NCI-H2107 treated with DMSO at 0.1 percent for 48 hours (cell line): ENCODE measurements at regions not wholly inside any gene's neighbourhood (a gene's known extent, or its start where the extent isn't known, plus 50 kb on each side); places are given as distances from the start of the nearest gene placed in this dataset.
"Not testable (repeated sequence)": the region's sequence is repeated elsewhere in the genome, so short reads cannot be mapped to it uniquely, and the experiment has no call there.

Experiments
- DNase-seq: peaks from one replicate; lab custom pipeline; 2025; ENCODE audit not compliant: unreplicated experiment; lab: John Stamatoyannopoulos, UW

DNA sequence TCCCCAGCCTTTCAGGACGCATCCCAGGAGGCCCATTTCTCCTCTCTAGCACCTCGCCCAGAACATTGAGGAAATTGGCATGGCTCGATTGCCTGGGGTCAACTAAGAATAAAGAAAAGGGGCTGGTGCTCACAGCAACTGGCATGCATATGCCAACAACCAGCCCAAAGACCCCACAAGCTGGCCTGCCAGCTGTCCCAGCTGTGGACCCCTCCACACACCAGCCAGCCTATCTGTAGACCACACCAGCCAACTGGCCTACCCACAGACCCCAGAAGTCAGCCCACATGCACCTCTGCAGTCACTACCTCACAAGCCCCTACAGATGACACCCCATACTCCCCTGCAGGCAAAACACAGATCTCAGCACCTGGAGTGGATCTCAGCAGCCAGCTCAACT, 123.8 kb upstream of the ID2 start:
- no peak for DNase-seq

GRCh38 chr2:8558956-8559355, 122.9 kb upstream of the ID2 start:
- no peak for DNase-seq

DNA sequence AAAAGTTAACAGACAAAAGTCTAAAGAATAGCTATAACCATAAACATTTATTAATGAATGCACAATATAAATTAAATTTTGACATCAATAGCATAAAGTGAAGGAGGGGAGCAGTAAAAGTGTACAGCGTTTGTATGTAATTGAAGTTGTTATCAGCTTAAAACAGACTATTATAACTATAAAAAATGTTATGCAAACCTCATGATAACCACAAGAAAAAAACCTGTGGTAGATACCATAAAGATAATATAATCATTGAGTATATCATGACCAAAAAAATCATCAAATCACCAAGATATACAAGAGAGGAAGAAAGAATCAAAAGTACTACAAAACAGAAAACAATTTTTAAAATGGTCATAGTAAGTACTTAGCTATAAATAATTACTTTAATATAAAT, 122.1 kb upstream of the ID2 start:
- DNase-seq: no peak

GRCh38 chr2:8561692-8562091, 120.2 kb upstream of the ID2 start:
- not testable (repeated sequence) for DNase-seq

GRCh38 chr2:8563814-8564474, 117.9 kb upstream of the ID2 start:
- no peak for DNase-seq

DNA sequence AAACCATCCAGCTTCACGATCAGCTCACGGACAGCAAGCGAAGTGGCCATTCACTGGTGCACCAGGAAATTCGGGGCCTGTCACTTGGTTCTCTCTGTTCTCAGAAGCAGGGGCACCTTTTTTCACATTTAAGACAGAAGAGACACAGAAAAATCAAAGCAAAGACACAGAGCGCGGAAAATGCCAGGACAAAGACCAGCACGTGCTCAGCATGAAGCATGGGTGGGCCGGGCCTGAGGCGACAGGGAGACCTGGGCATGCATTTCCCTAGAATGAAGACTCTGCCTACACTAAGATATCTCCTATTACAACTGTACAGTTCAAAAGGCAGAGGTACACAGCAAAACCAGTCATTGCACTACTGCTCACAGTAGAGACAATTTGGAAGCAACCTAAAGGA, 117.4 kb upstream of the ID2 start:
- no peak for DNase-seq

DNA sequence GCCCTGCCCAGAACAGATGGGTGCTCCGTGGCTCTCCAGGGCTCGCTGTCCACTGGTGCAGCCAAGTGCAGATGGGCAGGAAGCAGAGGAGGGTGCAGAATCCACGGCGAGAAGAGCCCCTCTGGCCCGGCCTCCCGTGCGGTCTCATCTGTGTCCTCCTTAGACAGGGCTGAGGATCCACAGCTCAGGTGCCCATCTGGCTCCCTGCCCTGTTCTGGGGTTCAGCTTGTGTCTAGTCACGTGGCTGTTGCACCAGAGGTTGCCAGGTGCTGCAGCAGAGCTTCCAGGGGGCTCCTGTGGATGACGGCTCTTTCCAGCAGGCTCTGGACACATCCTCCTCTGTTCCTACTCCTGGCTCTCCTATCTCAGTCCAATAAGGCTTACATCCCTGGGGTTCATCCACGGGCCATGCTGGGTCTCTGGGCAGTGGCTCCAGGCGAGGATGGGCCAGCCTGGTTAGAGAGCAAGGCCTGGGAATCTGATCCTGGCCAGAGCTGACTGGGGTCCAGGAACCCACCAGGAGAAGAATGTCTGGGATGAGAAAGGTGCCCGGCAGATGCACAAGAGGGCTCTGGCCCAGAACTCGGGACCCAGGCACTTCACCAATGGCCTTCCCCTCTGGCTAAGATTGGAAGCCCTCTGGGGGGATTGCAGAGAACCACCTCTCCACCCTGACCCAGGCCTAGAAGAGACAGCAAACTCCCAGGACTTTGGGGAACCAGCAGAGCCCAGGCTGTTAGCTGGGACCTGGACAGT, 116.3 kb upstream of the ID2 start:
- no peak for DNase-seq

DNA sequence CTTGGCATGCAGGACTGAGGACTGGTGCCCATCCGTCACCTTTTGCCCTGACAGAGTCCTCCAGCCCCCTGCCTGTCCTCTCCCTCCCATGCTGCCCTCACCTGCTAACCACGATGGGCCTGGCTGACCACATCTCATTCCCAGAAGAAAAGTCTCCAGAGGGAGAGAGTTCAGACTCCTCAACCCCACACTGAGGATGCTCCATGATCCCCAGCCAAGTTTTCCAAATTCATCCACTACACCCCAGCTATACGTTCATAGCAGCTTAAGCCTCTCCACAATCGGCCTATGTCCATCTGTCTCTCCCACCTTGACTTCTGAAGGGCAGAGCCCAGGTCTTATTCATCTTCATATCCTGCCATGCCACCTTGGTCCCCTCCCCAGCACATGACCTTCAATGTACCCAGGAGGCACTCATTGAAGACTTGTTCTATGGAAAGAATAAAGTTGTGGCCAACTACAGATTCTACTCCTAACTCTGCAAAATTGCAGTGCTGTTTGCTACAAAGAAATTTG, 115.6 kb upstream of the ID2 start:
- no peak for DNase-seq

GRCh38 chr2:8566774-8567468, 114.9 kb upstream of the ID2 start:
- peak; percentile 42 for DNase-seq

DNA sequence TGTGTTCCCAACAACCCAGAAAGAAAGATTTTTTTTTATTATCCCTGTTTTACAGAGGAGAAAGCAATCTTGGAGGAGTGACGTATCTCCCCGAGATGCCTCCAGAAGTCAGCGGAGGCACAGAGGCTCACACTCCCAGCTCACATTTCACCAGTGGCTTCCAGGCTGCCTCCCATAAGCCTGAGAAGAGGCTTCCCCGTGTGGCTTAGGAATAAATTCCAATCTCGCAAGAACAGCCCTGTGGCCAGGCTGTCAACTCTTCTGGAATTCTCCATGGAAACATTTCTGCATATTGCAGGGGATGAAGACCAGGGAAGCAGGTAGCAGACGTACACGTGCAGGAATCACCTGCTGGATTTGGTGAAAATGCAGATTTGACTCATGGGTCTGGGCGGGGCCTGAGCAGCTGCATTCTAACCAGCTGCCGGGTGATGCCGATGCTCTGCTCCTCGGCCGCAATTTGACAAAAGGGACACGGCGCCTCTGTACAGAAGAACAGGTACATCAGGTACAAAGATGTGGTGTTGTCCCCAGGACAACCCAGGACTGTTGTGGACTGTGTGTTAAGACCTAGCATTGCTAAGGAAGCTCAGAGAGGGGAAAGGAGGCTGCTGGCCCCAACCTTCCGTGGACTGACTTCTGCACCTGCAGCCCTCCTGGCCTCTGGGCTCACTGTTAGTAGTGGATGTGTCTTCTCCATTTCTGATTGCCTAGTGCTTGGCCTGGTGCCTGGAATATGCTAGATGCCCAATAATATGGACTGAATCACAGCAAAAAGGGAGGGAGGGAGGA, 114.2 kb upstream of the ID2 start:
- peak; percentile 54 for DNase-seq

- no peak for DNase-seq
Measured at GRCh38 chr2:8568543-8569302, 113.1 kb upstream of the ID2 start.

- no peak for DNase-seq
Measured at GRCh38 chr2:8569332-8569930, 112.4 kb upstream of the ID2 start.

- no peak for DNase-seq
Measured at GRCh38 chr2:8570637-8571036, 111.2 kb upstream of the ID2 start.

DNA sequence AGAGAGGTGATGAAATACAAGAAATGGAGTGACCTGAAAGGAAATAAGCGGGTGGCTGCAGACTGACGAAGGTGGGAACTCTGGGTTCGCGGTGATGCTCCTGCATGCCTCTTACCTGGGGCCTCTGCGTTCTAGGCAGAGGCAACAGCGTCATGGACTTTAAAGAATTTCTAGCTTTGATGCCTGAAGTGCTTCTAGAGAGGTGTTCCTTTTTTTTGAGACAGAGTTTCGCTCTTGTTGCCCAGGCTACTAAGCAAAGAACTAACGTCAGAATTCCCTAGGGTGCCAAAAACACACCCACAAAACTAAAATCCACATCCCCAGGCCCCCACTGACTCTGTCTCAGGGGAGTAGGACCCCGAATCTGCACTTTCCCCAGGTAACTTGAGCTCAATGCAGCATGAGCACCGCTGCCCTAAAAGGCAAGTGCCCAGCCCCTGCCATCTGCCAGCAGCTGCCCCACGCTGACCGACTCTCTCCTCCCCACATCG, 110.5 kb upstream of the ID2 start:
- peak; percentile 33 for DNase-seq

GRCh38 chr2:8571792-8572499, 109.9 kb upstream of the ID2 start:
- DNase-seq: no peak

GRCh38 chr2:8572712-8573233, 109.1 kb upstream of the ID2 start:
- no peak for DNase-seq

GRCh38 chr2:8573234-8573941, 108.5 kb upstream of the ID2 start:
- peak; percentile 89 for DNase-seq

GRCh38 chr2:8573942-8574195, 108.0 kb upstream of the ID2 start:
- DNase-seq: no peak
